Adrenal gland (tissue), 9 donors: ENCODE measurements at regions not wholly inside any gene's neighbourhood (a gene's known extent, or its start where the extent isn't known, plus 50 kb on each side); places are given as distances from the start of the nearest gene placed in this dataset.

ENCODE experiments used
- DNase-seq, 7 donors: peaks; one replicate each; pipeline ENCODE4 v3.0.0-alpha.2; 2019 to 2020
- H3K27ac ChIP-seq, 5 donors: fragments of 200-600 bp; sonication (generic) in 4 of 5; 1 replicate in 3 of 5; 2 replicates in 2 of 5; pipeline versions ENCODE4 v1.5.1 to v1.8.0; 2016 to 2020; ENCODE audit warnings: mild to moderate bottlenecking in 1 of 5
- H3K27me3 ChIP-seq: fragments of 200-600 bp; 2 replicates; pipeline ENCODE4 v1.8.0; 2021
- H3K36me3 ChIP-seq, 2 donors: fragments of 200-600 bp; replicated peaks in 1 of 2; 1 replicate in 1 of 2; 2 replicates in 1 of 2; pipeline versions ENCODE4 v1.5.1 to v1.8.0; 2018 to 2022
- H3K4me1 ChIP-seq, 2 donors: fragments of 200-600 bp; replicated peaks in 1 of 2; 1 replicate in 1 of 2; 2 replicates in 1 of 2; pipeline versions ENCODE4 v1.5.1 to v1.8.0; 2018 to 2021
- H3K4me3 ChIP-seq, 4 donors: fragments of 200-600 bp; sonication (generic) in 3 of 4; one replicate each; pipeline ENCODE4 v1.5.1; 2016 to 2018
- H3K9me3 ChIP-seq, 3 donors: fragments of 200-600 bp; sonication (generic) in 1 of 3; replicated peaks in 1 of 3; 1 replicate in 2 of 3; 2 replicates in 1 of 3; pipeline versions ENCODE4 v1.5.1 to v1.8.0; 2016 to 2021
- POLR2A ChIP-seq, 2 donors: fragments of 450-650 bp; IDR thresholded peaks; one replicate each; pipeline ENCODE4 v1.6.1; 2017; ENCODE audit warnings: antibody characterized with exemption in 2 of 2, mild to moderate bottlenecking in 2 of 2, moderate library complexity in 1 of 2
- WGBS, 4 donors: extraction: QIAGEN DNeasy Blood & Tissue Kit in 2 of 4; methylation state at CpG; one replicate each; pipeline versions ENCODE4 v1.1.5 to v1.1.7; 2013 to 2017; 5-methylcytosine and 5-hydroxymethylcytosine counted together
- intact Hi-C, 2 donors: fragments of 100-400 bp; cut with DNase I; formaldehyde crosslinking; loops; one replicate each; pipeline versions ENCODE4 v1.14.1 to v1.15.0; 2022 to 2023
- TF ChIP-seq, protein P1 (sequence below), 6 experiments: fragments of 450-650 bp in 4 of 6; fragments of 200-600 bp in 2 of 6; sonication (generic) in 1 of 6; IDR thresholded peaks; 1 replicate in 5 of 6; 2 replicates in 1 of 6; pipeline versions ENCODE4 v1.5.1 to v1.8.0; 2016 to 2021; ENCODE audit warnings: antibody characterized with exemption in 6 of 6, mild to moderate bottlenecking in 2 of 6, moderate library complexity in 1 of 6
- donor health status: healthy with polysubstance abuse.
- donor health status: Bipolar disorder and iron deficiency.
- donor health status: DM: yes; HTN: yes; CAD: no.
- donor health status: DM: no; HTN: no; CAD: no.
- donor health status: DM: no; HTN: no; CAD: no.

DNA sequence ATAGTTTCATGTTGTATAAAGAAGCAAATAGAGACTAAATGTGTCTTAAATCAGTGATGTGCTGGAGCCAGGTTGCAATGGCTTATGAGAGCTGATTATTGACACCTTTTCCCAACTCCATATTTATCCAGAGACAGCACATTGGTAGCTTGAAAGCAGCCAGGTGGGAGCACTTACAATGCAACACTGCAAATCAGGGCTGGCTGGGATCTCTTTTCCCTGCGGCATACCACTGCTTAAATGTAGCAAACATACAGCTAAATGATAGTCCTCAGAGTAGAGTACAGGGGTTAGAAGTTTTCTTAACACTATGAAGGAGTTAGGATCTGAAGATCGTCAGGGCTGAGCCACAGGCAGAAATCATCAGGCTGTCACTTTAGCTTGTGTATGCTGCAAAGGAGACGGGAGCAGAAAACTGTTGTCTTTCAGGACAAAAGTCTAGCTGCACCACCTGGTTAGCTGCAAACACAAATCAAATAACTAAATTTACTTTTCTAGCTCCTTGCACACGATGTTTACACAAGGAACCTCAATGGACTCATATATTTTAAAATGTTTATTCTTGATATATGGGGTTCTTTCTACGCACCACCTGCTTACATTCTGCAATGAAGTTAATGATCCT is 527.3 kb downstream of the TLL1 start:
- no peaks in the 10 kb centered on the region for H3K27me3 ChIP-seq
- 47 to 54% (median 52%) methylated on average over 5 of the region's 5 CpGs for WGBS, 4 donors
- intact Hi-C loops, result no loop called here
- H3K27ac ChIP-seq, result no peak overlapping the region
- H3K4me3 ChIP-seq, result no peak overlapping the region
- no peaks in the 10 kb centered on the region for H3K9me3 ChIP-seq
- no peaks in the 10 kb centered on the region for H3K36me3 ChIP-seq
- DNase-seq, result no peak
- H3K4me1 ChIP-seq, result no peaks in the 10 kb centered on the region
- TF ChIP-seq, protein P1, sequence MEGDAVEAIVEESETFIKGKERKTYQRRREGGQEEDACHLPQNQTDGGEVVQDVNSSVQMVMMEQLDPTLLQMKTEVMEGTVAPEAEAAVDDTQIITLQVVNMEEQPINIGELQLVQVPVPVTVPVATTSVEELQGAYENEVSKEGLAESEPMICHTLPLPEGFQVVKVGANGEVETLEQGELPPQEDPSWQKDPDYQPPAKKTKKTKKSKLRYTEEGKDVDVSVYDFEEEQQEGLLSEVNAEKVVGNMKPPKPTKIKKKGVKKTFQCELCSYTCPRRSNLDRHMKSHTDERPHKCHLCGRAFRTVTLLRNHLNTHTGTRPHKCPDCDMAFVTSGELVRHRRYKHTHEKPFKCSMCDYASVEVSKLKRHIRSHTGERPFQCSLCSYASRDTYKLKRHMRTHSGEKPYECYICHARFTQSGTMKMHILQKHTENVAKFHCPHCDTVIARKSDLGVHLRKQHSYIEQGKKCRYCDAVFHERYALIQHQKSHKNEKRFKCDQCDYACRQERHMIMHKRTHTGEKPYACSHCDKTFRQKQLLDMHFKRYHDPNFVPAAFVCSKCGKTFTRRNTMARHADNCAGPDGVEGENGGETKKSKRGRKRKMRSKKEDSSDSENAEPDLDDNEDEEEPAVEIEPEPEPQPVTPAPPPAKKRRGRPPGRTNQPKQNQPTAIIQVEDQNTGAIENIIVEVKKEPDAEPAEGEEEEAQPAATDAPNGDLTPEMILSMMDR (IDR thresholded peaks at IDR 0.05), result no peak
- no peak for TF ChIP-seq POLR2A (IDR thresholded peaks at IDR 0.05)

DNA sequence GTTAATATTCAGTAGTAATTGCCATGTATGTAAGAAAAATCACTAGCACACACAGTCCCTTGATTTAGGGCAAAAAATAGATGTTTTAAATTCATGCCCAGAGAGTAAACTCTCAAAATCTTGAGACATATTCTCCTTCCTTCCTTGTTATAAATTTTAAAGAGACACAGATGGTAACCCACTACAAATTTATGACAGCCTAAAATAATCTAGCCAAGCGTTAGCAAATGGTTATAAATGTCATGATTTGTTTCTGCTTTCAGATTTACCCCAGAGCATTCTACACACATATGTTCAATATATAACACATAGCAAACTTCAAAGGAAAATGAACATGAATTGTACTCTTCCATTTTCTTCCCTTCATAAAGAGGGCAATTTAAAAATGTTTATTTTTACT is 540.3 kb downstream of the TLL1 start:
- TF ChIP-seq, protein P1 (IDR thresholded peaks at IDR 0.05), result no peak
- whole genome bisulfite sequencing, 4 donors, result 4 to 34% (median 18%) methylated on average over 1 of the region's 1 CpG
- intact Hi-C loops, result no loop called here
- H3K27me3 ChIP-seq, result no peaks in the 10 kb centered on the region
- no peaks in the 10 kb centered on the region for H3K4me1 ChIP-seq
- H3K27ac ChIP-seq, result no peak overlapping the region
- no peaks in the 10 kb centered on the region for H3K9me3 ChIP-seq
- DNase-seq, result no peak
- no peaks in the 10 kb centered on the region for H3K36me3 ChIP-seq
- no peak overlapping the region for H3K4me3 ChIP-seq

DNA sequence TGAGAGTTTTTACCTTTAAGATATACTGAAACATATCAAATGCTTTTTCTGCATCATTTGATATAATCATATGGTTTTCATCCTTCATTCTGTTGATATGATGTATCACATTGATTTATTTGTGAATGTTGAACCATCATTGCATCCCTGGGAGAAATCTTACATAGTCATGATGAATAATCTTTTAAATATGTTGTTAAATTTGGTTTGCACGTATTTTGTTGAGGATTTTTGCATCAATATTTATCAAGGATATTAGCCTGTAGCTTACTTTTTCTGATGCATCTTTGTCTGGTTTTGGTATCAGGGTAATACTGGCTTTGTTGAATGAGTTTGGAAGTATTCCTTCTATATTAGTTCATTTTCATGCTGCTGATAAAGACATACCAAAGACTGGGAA is 541.4 kb downstream of the TLL1 start:
- no peaks in the 10 kb centered on the region for H3K9me3 ChIP-seq
- intact Hi-C loops, result no loop called here
- H3K27ac ChIP-seq, result no peak overlapping the region
- no peak for DNase-seq
- no peak overlapping the region for H3K4me3 ChIP-seq
- TF ChIP-seq POLR2A (IDR thresholded peaks at IDR 0.05), result no peak
- TF ChIP-seq, protein P1 (IDR thresholded peaks at IDR 0.05), result no peak
- no peaks in the 10 kb centered on the region for H3K27me3 ChIP-seq
- H3K36me3 ChIP-seq, result no peaks in the 10 kb centered on the region
- 43 to 49% (median 47%) methylated on average over 1 of the region's 1 CpG for WGBS, 4 donors
- no peaks in the 10 kb centered on the region for H3K4me1 ChIP-seq

DNA sequence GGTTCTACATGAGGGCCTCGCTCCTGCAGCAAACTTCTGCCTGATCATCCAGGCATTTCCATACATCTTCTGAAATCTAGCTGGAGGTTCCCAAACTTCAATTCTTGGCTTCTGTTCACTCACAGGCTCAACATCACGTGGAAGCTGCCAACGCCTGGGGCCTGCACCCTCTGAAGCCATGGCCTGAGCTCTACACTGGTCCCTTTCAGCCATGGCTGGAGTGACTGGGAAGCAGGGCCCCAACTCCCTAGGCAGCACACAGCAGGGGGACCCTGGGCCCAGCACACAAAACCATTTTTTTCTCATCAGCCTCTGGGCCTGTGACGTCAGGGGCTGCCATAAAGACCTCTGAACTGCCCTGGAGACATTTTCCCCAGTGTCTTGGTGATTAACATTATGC is 542.7 kb downstream of the TLL1 start:
- TF ChIP-seq, protein P1 (IDR thresholded peaks at IDR 0.05), result no peak
- no peak for TF ChIP-seq POLR2A (IDR thresholded peaks at IDR 0.05)

More for the DNA sequence above, 542.7 kb downstream of the TLL1 start:
- H3K4me1 ChIP-seq, result no peaks in the 10 kb centered on the region
- DNase-seq, result no peak
- H3K27me3 ChIP-seq, result no peaks in the 10 kb centered on the region
- intact Hi-C loops, result no loop called here
- H3K36me3 ChIP-seq, result no peaks in the 10 kb centered on the region
- no peak overlapping the region for H3K27ac ChIP-seq
- 56 to 82% (median 68%) methylated on average over 3 to 4 of the region's 4 CpGs for WGBS, 4 donors
- no peaks in the 10 kb centered on the region for H3K9me3 ChIP-seq
- H3K4me3 ChIP-seq, result no peak overlapping the region
